Smooth muscle cell (in vitro differentiated cells): ENCODE measurements at regions not wholly inside any gene's neighbourhood (a gene's known extent, or its start where the extent isn't known, plus 50 kb on each side); places are given as distances from the start of the nearest gene placed in this dataset.

Experiments
- DNase-seq: peaks from one replicate; lab custom pipeline; 2025; ENCODE audit not compliant: unreplicated experiment; lab: John Stamatoyannopoulos, UW
- H2AFZ ChIP-seq: fragments of 200-600 bp; sonication (generic); 2 replicates; pipeline ENCODE4 v1.6.0; 2016; ENCODE audit warnings: antibody characterized with exemption, low read depth, mild to moderate bottlenecking
- H3F3A ChIP-seq: fragments of 200-600 bp; sonication (generic); 2 replicates; pipeline ENCODE4 v1.6.0; 2017; ENCODE audit warnings: antibody characterized with exemption, low read depth
- H3K27ac ChIP-seq: fragments of 200-600 bp; sonication (generic); 2 replicates; pipeline ENCODE4 v1.5.1; 2016; ENCODE audit warnings: low read depth, mild to moderate bottlenecking
- H3K27me3 ChIP-seq: fragments of 200-600 bp; sonication (generic); 2 replicates; pipeline ENCODE4 v1.6.1; 2016; ENCODE audit warnings: low read depth, mild to moderate bottlenecking
- H3K36me3 ChIP-seq: fragments of 200-600 bp; sonication (generic); 2 replicates; pipeline ENCODE4 v1.5.1; 2016; ENCODE audit warnings: low read depth
- H3K4me1 ChIP-seq: fragments of 200-600 bp; sonication (generic); 2 replicates; pipeline ENCODE4 v1.5.1; 2016; ENCODE audit warnings: low read depth
- H3K4me2 ChIP-seq: fragments of 200-600 bp; sonication (generic); 2 replicates; pipeline ENCODE4 v1.6.0; 2016; ENCODE audit warnings: mild to moderate bottlenecking
- H3K4me3 ChIP-seq: fragments of 200-600 bp; sonication (generic); 2 replicates; pipeline ENCODE4 v1.5.1; 2016; ENCODE audit warnings: mild to moderate bottlenecking
- H3K79me2 ChIP-seq: fragments of 200-600 bp; sonication (generic); 2 replicates; pipeline ENCODE4 v1.6.0; 2016; ENCODE audit warnings: low read depth, mild to moderate bottlenecking
- H3K9ac ChIP-seq: fragments of 200-600 bp; sonication (generic); 2 replicates; pipeline ENCODE4 v1.6.0; 2016; ENCODE audit warnings: low read depth
- H3K9me3 ChIP-seq: fragments of 200-600 bp; sonication (generic); replicated peaks from 2 replicates; pipeline ENCODE4 v1.5.1; 2016; ENCODE audit warnings: low read depth
- H4K20me1 ChIP-seq: fragments of 200-600 bp; sonication (generic); 2 replicates; pipeline ENCODE4 v1.6.0; 2016; ENCODE audit warnings: low read depth
- CTCF ChIP-seq: fragments of 200-600 bp; sonication (generic); IDR thresholded peaks from 2 replicates; pipeline ENCODE4 v1.5.1; 2017; ENCODE audit warnings: borderline replicate concordance, mild to moderate bottlenecking, antibody characterized with exemption; ENCODE audit not compliant: insufficient read depth, poor library complexity, severe bottlenecking
- WGBS: methylation state at CpG from one replicate; pipeline ENCODE4 v1.1.7; 2016; ENCODE audit warnings: low lambda C conversion rate; 5-methylcytosine and 5-hydroxymethylcytosine counted together

- H3K79me2 ChIP-seq: no peaks in the 10 kb centered on the region
- H3K36me3 ChIP-seq: no peaks in the 10 kb centered on the region
- H4K20me1 ChIP-seq: no peaks in the 10 kb centered on the region
- no peak overlapping the region for H3K9ac ChIP-seq
- H3K4me2 ChIP-seq: no peak overlapping the region
- H2AFZ ChIP-seq: no peak overlapping the region
- no peak for DNase-seq
- no peaks in the 10 kb centered on the region for H3F3A ChIP-seq
- H3K27ac ChIP-seq: no peak overlapping the region
- H3K27me3 ChIP-seq: no peaks in the 10 kb centered on the region
- TF ChIP-seq CTCF: no peak
- H3K9me3 ChIP-seq: no peaks in the 10 kb centered on the region
- H3K4me3 ChIP-seq: no peak overlapping the region
- H3K4me1 ChIP-seq: no peaks in the 10 kb centered on the region
- WGBS: 98% methylated on average over 2 of the region's 2 CpGs
Measured at GRCh38 chr1:65584399-65584798, 163.9 kb downstream of the LEPR start.

GRCh38 chr1:65590279-65590678, 169.8 kb downstream of the LEPR start:
- no peaks in the 10 kb centered on the region for H3K79me2 ChIP-seq
- no peak overlapping the region for H3K9ac ChIP-seq
- no peaks in the 10 kb centered on the region for H3K4me1 ChIP-seq
- WGBS: 99% methylated on average over 2 of the region's 2 CpGs
- no peak overlapping the region for H3K4me2 ChIP-seq
- no peaks in the 10 kb centered on the region for H3K27me3 ChIP-seq
- no peaks in the 10 kb centered on the region for H4K20me1 ChIP-seq
- no peak overlapping the region for H3K4me3 ChIP-seq
- no peak overlapping the region for H2AFZ ChIP-seq
- no peaks in the 10 kb centered on the region for H3K9me3 ChIP-seq
- H3F3A ChIP-seq: no peaks in the 10 kb centered on the region
- no peak for TF ChIP-seq CTCF
- no peaks in the 10 kb centered on the region for H3K36me3 ChIP-seq
- DNase-seq: no peak
- H3K27ac ChIP-seq: no peak overlapping the region

GRCh38 chr1:65593516-65593915, 173.0 kb downstream of the LEPR start:
- WGBS: 96% methylated on average over 2 of the region's 2 CpGs
- TF ChIP-seq CTCF: no peak
- no peaks in the 10 kb centered on the region for H3F3A ChIP-seq

GRCh38 chr1:65595724-65596123, 175.3 kb downstream of the LEPR start:
- H3K4me1 ChIP-seq: no peaks in the 10 kb centered on the region
- H3K9ac ChIP-seq: no peak overlapping the region
- H3K4me3 ChIP-seq: no peak overlapping the region
- no peak overlapping the region for H3K4me2 ChIP-seq
- no peaks in the 10 kb centered on the region for H3K36me3 ChIP-seq
- H3K9me3 ChIP-seq: no peaks in the 10 kb centered on the region
- no peaks in the 10 kb centered on the region for H3K27me3 ChIP-seq
- no peak overlapping the region for H3K27ac ChIP-seq
- H2AFZ ChIP-seq: no peak overlapping the region
- TF ChIP-seq CTCF: no peak
- H4K20me1 ChIP-seq: no peaks in the 10 kb centered on the region
- no peak for DNase-seq
- 93% methylated on average over 2 of the region's 2 CpGs for WGBS
- no peaks in the 10 kb centered on the region for H3K79me2 ChIP-seq
- H3F3A ChIP-seq: no peaks in the 10 kb centered on the region

More at GRCh38 chr1:65593516-65593915, 173.0 kb downstream of the LEPR start:
- no peak overlapping the region for H3K4me3 ChIP-seq
- H4K20me1 ChIP-seq: no peaks in the 10 kb centered on the region
- DNase-seq: no peak
- no peak overlapping the region for H3K27ac ChIP-seq
- no peak overlapping the region for H3K9ac ChIP-seq
- H3K27me3 ChIP-seq: no peaks in the 10 kb centered on the region
- no peaks in the 10 kb centered on the region for H3K9me3 ChIP-seq
- H3K4me1 ChIP-seq: no peaks in the 10 kb centered on the region
- no peak overlapping the region for H3K4me2 ChIP-seq
- no peak overlapping the region for H2AFZ ChIP-seq
- H3K36me3 ChIP-seq: no peaks in the 10 kb centered on the region
- no peaks in the 10 kb centered on the region for H3K79me2 ChIP-seq
